MM.1S (cell line): ENCODE measurements at regions not wholly inside any gene's neighbourhood (a gene's known extent, or its start where the extent isn't known, plus 50 kb on each side); places are given as distances from the start of the nearest gene placed in this dataset.
"Not testable (repeated sequence)": the region's sequence is repeated elsewhere in the genome, so short reads cannot be mapped to it uniquely, and the experiment has no call there.

Experiments
- DNase-seq: peaks from one replicate; pipeline ENCODE4 v3.0.0-alpha.2; 2015
- H2AFZ ChIP-seq: fragments of 300-600 bp; sonication (generic); 2 replicates; pipeline ENCODE4 v1.6.0; 2016; ENCODE audit warnings: antibody characterized with exemption, low read length
- H3F3A ChIP-seq: fragments of 300-600 bp; sonication (generic); 2 replicates; pipeline ENCODE4 v1.6.1; 2016; ENCODE audit warnings: mild to moderate bottlenecking, antibody characterized with exemption, low read length, moderate library complexity, mixed read lengths; ENCODE audit not compliant: insufficient read depth
- H3K27ac ChIP-seq: fragments of 300-600 bp; sonication (generic); 2 replicates; pipeline ENCODE4 v1.5.1; 2016; ENCODE audit warnings: mild to moderate bottlenecking, low read length
- H3K27me3 ChIP-seq: fragments of 300-600 bp; sonication (generic); replicated peaks from 2 replicates; pipeline ENCODE4 v1.6.0; 2016; ENCODE audit warnings: low read length; ENCODE audit not compliant: insufficient read depth
- H3K36me3 ChIP-seq: fragments of 300-600 bp; sonication (generic); replicated peaks from 2 replicates; pipeline ENCODE4 v1.6.1; 2016; ENCODE audit warnings: mild to moderate bottlenecking, low read length, mixed read lengths; ENCODE audit not compliant: insufficient read depth
- H3K4me1 ChIP-seq: fragments of 300-600 bp; sonication (generic); 2 replicates; pipeline ENCODE4 v1.6.1; 2016; ENCODE audit warnings: low read length, mixed read lengths
- H3K4me2 ChIP-seq: fragments of 300-600 bp; sonication (generic); 2 replicates; pipeline ENCODE4 v1.6.0; 2016; ENCODE audit warnings: low read depth, low read length
- H3K4me3 ChIP-seq: fragments of 300-600 bp; sonication (generic); 2 replicates; pipeline ENCODE4 v1.5.1; 2016; ENCODE audit warnings: low read length, mixed read lengths
- H3K79me2 ChIP-seq: fragments of 300-600 bp; sonication (generic); 2 replicates; pipeline ENCODE4 v1.6.1; 2016; ENCODE audit warnings: mixed run types, low read length, mixed read lengths
- H3K9ac ChIP-seq: fragments of 300-600 bp; sonication (generic); 2 replicates; pipeline ENCODE4 v1.6.1; 2016; ENCODE audit warnings: low read length, mixed read lengths
- H3K9me2 ChIP-seq: fragments of 300-600 bp; sonication (generic); replicated peaks from 2 replicates; pipeline ENCODE4 v1.6.1; 2016; ENCODE audit warnings: mild to moderate bottlenecking, low read length, mixed read lengths; ENCODE audit not compliant: insufficient read depth
- H3K9me3 ChIP-seq: fragments of 300-600 bp; sonication (generic); replicated peaks from 2 replicates; pipeline ENCODE4 v1.6.1; 2016; ENCODE audit warnings: mild to moderate bottlenecking, low read length, mixed read lengths; ENCODE audit not compliant: insufficient read depth
- H4K20me1 ChIP-seq: fragments of 300-600 bp; sonication (generic); 2 replicates; pipeline ENCODE4 v1.6.1; 2016; ENCODE audit warnings: mild to moderate bottlenecking, low read length, moderate library complexity, mixed read lengths; ENCODE audit not compliant: insufficient read depth
- EZH2 ChIP-seq: fragments of 300-600 bp; sonication (generic); optimal IDR thresholded peaks from 2 replicates; pipeline ENCODE3; 2017; ENCODE audit warnings: low read depth, mild to moderate bottlenecking, antibody characterized with exemption, low read length, mixed read lengths
- EZH2phosphoT487 ChIP-seq: fragments of 300-600 bp; sonication (generic); IDR thresholded peaks from 2 replicates; pipeline ENCODE4 v1.6.1; 2018; ENCODE audit warnings: antibody characterized with exemption, low read length
- TF ChIP-seq, protein P1 (sequence below): fragments of 300-600 bp; sonication (generic); IDR thresholded peaks from 2 replicates; pipeline ENCODE4 v1.5.1; 2016; ENCODE audit warnings: antibody characterized with exemption, low read length, mixed read lengths

DNA sequence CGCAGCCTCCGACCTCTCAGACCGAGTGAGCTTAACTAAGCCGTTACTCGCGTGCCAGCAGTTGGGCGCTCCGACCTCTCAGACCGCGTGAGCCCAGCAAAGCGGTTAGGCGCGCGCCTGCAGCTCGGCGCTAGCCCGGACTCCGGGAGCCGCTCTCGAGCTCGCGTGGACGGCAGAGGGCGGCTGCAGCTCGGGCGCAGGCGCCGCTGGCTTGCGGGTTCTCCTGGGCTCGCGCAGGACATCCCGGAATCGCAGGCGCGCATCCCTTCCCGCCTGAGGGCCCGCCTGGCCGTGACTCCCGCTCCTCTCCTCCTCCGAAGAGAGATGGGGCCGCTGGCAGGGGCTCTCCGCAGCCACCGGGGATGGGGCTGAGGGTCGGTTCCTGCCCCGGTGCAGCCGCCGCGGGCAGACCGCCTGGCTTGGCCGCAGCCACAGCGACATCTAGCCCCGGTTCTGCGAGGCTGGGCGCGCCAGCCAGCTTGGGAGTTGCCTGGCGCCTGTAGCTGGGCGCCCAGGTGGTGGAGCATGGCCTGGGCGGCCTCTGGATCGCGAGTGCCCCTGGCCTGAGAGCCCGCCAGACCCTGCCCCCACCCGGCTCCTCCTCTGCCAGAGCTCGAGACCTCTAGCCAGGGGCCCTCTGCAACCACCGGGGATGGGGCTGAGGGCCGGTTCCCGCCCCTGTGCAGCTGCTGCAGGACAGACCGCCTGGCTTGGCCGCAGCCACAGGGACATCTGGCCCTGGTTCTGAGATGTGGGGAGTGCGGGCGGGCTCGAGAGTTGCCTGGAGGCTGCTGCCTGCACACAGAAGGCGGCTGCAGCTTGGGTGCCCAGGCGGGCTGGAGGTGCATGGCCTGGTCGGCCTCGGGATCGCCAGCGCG, 85.7 kb upstream of the CCDC180 start:
- H3K79me2 ChIP-seq, H3F3A ChIP-seq, H3K36me3 ChIP-seq, H3K9me3 ChIP-seq, H4K20me1 ChIP-seq, H3K9ac ChIP-seq, H3K27ac ChIP-seq, H3K4me1 ChIP-seq, H3K27me3 ChIP-seq, H3K9me2 ChIP-seq: not testable (repeated sequence)
- peak overlapping the region; percentile 58 for H3K4me3 ChIP-seq
- TF ChIP-seq, protein P1, sequence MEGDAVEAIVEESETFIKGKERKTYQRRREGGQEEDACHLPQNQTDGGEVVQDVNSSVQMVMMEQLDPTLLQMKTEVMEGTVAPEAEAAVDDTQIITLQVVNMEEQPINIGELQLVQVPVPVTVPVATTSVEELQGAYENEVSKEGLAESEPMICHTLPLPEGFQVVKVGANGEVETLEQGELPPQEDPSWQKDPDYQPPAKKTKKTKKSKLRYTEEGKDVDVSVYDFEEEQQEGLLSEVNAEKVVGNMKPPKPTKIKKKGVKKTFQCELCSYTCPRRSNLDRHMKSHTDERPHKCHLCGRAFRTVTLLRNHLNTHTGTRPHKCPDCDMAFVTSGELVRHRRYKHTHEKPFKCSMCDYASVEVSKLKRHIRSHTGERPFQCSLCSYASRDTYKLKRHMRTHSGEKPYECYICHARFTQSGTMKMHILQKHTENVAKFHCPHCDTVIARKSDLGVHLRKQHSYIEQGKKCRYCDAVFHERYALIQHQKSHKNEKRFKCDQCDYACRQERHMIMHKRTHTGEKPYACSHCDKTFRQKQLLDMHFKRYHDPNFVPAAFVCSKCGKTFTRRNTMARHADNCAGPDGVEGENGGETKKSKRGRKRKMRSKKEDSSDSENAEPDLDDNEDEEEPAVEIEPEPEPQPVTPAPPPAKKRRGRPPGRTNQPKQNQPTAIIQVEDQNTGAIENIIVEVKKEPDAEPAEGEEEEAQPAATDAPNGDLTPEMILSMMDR, result peak; percentile 22; the same call in 1 of the 2 replicates
- peak overlapping the region; percentile 54 for H3K4me2 ChIP-seq
- 0 out of 2 replicates have a peak overlapping the region, but pooled peaks have one; percentile 38 for H2AFZ ChIP-seq
- peak; percentile 81 for DNase-seq

DNA sequence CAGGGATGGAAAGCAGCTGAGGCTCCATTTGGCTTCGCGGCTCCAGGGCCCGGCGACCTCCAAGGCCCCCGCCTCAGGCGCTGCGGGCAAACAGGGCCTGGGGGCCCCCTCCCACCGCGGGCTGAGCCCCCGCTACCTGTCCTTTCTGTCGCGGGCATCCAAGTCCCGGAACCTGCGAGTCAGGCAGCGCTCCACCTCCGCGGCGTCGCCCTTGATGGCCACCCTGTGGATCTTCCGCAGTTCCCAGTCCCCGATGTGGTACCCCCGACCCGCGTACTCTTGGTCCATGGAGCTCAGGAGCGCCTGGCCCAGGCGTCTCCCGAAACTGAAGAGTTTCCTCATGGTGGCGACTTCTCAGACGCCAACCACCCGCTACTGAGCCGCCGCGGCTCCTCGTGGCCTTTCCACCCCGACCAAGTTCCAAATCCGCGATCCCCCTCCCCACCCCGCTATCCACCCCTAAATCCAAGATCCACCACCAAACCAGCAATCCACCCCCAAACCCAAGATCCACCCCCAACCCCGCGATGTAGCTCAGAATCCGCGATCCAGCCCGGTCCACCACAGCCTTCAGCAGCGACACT, 86.5 kb upstream of the CCDC180 start:
- Histone ChIP-seq H3K79me2 (no peaks in the 10 kb centered on the region), H3K9me3 (no peaks in the 10 kb centered on the region), H3K4me2 (peak overlapping the region; percentile 54), H4K20me1 (no peaks in the 10 kb centered on the region), H3F3A (no peaks in the 10 kb centered on the region), H3K9me2 (no peaks in the 10 kb centered on the region), H3K36me3 (no peaks in the 10 kb centered on the region), H3K9ac (no peak overlapping the region), H3K27me3 (no peaks in the 10 kb centered on the region), H2AFZ (0 out of 2 replicates have a peak overlapping the region, but pooled peaks have one; percentile 38), H3K4me1 (no peaks in the 10 kb centered on the region), H3K4me3 (peak overlapping the region; percentile 58), H3K27ac (no peak overlapping the region)
- TF ChIP-seq EZH2, result no peak
- TF ChIP-seq, protein P1, result no peak
- TF ChIP-seq EZH2phosphoT487, result no peak
- no peak for DNase-seq

DNA sequence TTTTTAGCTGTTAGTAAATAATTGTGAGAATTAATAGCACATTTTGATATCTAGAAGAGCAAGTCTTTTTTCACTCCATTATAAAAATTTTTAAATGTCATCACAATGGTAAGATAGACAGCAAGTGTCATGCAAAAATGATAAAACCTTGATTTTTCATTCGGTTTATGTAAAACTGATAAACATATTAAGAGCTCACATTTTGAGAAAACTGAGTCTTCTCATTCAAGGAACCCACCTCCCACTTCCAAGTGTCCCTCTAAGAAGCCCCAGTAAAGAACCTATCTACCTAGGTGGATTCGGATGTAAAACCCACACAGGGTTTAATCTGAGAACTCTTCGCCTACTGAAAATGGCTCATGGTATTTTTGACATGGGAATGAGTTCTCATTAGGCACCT, 87.1 kb upstream of the CCDC180 start:
- not testable (repeated sequence) for H3K4me1 ChIP-seq, H3K4me3 ChIP-seq, H2AFZ ChIP-seq, H3K9ac ChIP-seq, DNase-seq, H3K9me2 ChIP-seq, H3K27ac ChIP-seq, H3K9me3 ChIP-seq, H3K79me2 ChIP-seq, H3K27me3 ChIP-seq, H4K20me1 ChIP-seq, H3F3A ChIP-seq, H3K4me2 ChIP-seq, H3K36me3 ChIP-seq

DNA sequence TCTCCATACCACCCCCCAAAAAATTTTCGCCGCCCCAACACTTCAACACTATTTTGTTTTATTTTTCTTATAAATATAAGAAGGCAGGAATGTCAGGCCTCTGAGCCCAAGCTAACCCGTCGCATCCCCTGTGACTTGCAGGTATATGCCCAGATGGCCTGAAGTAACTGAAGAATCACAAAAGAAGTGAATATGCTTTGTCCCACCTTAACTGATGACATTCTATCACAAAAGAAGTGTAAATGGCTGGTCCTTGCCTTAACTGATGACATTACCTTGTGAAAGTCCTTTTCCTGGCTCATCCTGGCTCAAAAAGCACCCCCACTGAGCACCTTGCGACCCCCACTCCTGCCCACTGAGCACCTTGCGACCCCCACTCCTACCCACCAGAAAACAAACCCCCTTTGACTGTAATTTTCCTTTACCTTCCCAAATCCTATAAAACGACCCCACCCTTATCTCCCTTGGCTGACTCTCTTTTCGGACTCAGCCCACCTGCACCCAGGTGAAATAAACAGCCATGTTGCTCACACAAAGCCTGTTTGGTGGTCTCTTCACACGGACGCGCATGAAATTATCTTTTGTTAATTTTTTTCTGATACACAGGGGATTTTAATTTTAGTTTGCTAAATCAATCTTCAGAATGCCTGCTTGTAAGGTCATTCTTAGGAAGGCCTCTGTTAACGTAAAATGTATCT, 87.9 kb upstream of the CCDC180 start:
- not testable (repeated sequence) for H3K36me3 ChIP-seq, H2AFZ ChIP-seq, H3K4me2 ChIP-seq, DNase-seq, H3K4me3 ChIP-seq, H3K27me3 ChIP-seq, H3K9me2 ChIP-seq, H4K20me1 ChIP-seq, H3K4me1 ChIP-seq, H3K9ac ChIP-seq, H3F3A ChIP-seq, H3K9me3 ChIP-seq, H3K79me2 ChIP-seq, H3K27ac ChIP-seq

DNA sequence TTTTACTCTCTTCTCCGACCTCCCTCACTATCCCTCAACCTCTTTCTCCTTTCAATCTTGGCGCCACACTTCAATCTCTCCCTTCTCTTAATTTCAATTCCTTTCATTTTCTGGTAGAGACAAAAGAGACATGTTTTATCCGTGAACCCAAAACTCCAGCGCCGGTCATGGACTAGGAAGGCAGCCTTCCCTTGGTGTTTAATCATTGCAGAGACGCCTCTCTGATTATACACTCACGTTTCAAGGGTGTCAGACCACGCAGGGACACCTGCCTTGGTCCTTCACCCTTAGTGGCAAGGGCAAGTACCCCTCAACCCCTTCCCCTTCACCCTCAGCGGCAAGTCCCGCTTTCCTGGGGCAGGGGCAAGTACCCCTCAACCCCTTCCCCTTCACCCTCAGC, 92.3 kb upstream of the CCDC180 start:
- H4K20me1 ChIP-seq, H3K4me3 ChIP-seq, H3K27ac ChIP-seq: not testable (repeated sequence)

DNA sequence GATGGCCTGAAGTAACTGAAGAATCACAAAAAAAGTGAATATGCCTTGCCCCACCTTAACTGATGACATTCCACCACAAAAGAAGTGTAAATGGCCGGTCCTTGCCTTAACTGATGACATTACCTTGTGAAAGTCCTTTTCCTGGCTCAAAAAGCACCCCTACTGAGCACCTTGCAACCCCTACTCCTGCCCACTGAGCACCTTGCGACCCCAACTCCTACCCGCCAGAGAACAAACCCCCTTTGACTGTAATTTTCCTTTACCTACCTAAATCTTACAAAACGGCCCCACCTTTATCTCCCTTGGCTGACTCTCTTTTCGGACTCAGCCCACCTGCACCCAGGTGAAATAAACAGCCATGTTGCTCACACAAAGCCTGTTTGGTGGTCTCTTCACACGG, 92.9 kb upstream of the CCDC180 start:
- DNase-seq, H3K36me3 ChIP-seq, H3K4me1 ChIP-seq, H3F3A ChIP-seq, H3K9me3 ChIP-seq, H3K27me3 ChIP-seq, H3K79me2 ChIP-seq, H4K20me1 ChIP-seq, H3K4me3 ChIP-seq, H3K9ac ChIP-seq, H2AFZ ChIP-seq, H3K27ac ChIP-seq, H3K9me2 ChIP-seq, H3K4me2 ChIP-seq: not testable (repeated sequence)

More for the DNA sequence above, 92.3 kb upstream of the CCDC180 start:
- H3K4me1 ChIP-seq, H3F3A ChIP-seq, H2AFZ ChIP-seq, H3K4me2 ChIP-seq, H3K36me3 ChIP-seq, H3K9me2 ChIP-seq, H3K79me2 ChIP-seq, DNase-seq, H3K9ac ChIP-seq, H3K9me3 ChIP-seq, H3K27me3 ChIP-seq: not testable (repeated sequence)
